Mononuclear cell (primary cell): ENCODE measurements at regions not wholly inside any gene's neighbourhood (a gene's known extent, or its start where the extent isn't known, plus 50 kb on each side); places are given as distances from the start of the nearest gene placed in this dataset.
"Not testable (repeated sequence)": the region's sequence is repeated elsewhere in the genome, so short reads cannot be mapped to it uniquely, and the experiment has no call there.

Experiments
- H3K27me3 ChIP-seq: 2 replicates; pipeline ENCODE4 v1.6.0; 2011; ENCODE audit warnings: low read length, control low read depth; ENCODE audit not compliant: insufficient read depth
- H3K4me1 ChIP-seq: 2 replicates; pipeline ENCODE4 v1.5.1; 2011; ENCODE audit warnings: mild to moderate bottlenecking, low read length, control low read depth; ENCODE audit not compliant: insufficient read depth
- H3K4me3 ChIP-seq: 2 replicates; pipeline ENCODE4 v1.5.1; 2011; ENCODE audit warnings: mild to moderate bottlenecking, low read length, moderate library complexity
- H3K9me3 ChIP-seq: 2 replicates; pipeline ENCODE4 v1.5.1; 2011; ENCODE audit warnings: low read depth, mild to moderate bottlenecking, control low read depth, low read length

DNA sequence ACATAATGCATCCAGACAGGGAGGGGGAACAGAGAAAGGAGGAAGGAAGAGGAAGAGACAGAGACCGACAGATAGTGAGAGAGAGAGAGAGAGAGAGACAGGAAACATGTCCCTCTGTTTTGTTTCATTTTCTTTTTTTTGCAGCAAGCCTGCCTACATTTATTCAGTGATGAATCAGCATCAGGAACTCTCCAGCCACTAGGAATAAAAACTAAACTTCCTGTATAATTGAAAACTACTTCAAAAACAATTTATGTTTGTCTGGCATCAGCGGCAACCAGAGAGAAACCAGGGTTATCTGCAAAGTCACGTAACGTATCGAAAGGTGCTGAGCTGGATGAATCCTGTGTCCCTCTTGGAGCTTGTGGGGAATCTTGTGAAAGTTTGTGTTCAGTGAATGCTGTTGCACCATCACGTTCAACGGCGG lies 148.6 kb upstream of the SOX21 start:
- Histone ChIP-seq H3K4me3 (peak overlapping the region; percentile 31), H3K4me1 (peaks cover 18% of the 10 kb centered on the region), H3K27me3 (no peaks in the 10 kb centered on the region), H3K9me3 (no peaks in the 10 kb centered on the region)

DNA sequence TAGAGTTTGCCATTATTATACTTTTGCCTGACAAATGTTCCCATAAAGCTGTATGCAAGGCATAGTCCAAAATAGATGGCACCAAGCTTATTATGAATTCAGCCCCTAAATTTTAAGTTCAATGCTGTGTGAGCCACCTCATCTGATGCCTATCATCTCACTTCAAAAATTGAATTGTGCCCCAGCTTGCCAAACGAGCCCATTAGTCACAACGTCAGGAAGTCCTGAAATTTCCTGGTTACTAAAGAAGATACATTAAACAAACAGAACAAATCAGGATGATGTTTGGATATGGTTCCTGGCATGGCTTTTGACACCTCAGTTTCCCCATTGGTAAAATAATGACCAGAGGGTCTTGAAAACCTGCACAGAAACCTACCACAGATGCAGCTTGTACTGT lies 147.5 kb upstream of the SOX21 start:
- no peak overlapping the region for H3K4me3 ChIP-seq
- no peaks in the 10 kb centered on the region for H3K9me3 ChIP-seq
- no peaks in the 10 kb centered on the region for H3K27me3 ChIP-seq
- H3K4me1 ChIP-seq = peaks cover 18% of the 10 kb centered on the region

DNA sequence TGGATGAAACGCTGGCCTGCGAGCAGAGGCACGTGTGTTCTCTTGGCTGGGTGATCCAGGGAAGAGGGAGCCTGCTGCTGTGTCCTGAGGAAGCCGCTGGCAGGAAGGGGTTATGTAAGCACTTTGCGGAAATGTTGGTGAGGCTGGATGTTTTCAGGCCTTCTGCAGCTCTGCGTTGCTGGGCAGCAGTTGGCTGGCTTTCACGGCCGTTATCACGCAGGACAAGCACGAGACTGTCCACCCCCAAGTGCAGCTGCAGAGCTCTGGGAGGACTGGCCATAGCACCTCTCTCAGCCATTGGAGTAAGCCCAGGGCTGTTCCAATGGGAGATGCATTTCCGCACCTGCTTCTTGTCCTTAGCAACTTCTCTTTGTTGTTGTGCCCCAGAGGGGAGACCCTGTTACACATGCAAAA lies 146.9 kb upstream of the SOX21 start:
- H3K9me3 ChIP-seq = no peaks in the 10 kb centered on the region
- H3K27me3 ChIP-seq = no peaks in the 10 kb centered on the region
- H3K4me3 ChIP-seq = no peak overlapping the region
- H3K4me1 ChIP-seq = peaks cover 18% of the 10 kb centered on the region

DNA sequence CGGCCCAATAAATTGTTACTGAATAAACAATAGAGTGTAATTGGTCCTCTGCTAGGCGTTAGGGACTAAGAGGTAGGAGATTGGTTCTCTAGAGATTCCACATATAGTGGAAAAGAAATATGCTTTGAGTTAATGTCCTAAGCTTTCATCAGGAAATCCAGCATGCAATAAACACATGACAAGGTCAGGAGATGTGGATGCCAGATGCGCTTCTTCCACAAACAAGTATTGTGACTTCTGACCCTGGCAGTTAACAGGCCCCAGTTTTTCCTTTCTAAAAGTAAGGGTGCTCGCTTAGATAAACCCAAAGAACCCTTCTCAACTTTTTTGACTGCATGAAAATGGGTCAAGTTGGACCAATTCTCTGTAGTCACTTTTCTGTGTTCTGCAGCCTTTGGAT lies 146.5 kb upstream of the SOX21 start:
- Histone ChIP-seq H3K4me3 (no peak overlapping the region), H3K9me3 (no peaks in the 10 kb centered on the region), H3K27me3 (no peaks in the 10 kb centered on the region), H3K4me1 (peaks cover 18% of the 10 kb centered on the region)

DNA sequence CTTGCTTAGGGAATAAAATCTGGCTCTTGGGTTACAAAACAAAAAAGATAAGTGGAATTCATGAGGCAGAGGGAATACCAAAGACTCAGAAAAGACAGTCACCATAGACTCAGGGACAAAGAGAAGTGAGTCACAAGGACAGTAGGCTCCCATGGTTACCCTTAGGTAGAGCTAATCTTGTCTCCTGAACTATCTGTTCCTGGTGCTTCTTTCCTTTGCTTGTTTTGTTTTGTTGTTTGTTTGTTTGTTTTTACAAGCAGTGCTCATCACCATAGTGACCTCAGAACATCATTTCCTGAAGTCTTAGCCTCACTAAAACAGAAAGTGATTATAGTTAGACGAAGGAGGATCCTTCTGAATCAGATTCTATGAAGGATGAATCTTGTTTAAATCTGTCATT lies 142.3 kb upstream of the SOX21 start:
- Histone ChIP-seq H3K4me3 (no peak overlapping the region), H3K9me3 (no peaks in the 10 kb centered on the region), H3K27me3 (no peaks in the 10 kb centered on the region), H3K4me1 (peaks cover 7% of the 10 kb centered on the region)

DNA sequence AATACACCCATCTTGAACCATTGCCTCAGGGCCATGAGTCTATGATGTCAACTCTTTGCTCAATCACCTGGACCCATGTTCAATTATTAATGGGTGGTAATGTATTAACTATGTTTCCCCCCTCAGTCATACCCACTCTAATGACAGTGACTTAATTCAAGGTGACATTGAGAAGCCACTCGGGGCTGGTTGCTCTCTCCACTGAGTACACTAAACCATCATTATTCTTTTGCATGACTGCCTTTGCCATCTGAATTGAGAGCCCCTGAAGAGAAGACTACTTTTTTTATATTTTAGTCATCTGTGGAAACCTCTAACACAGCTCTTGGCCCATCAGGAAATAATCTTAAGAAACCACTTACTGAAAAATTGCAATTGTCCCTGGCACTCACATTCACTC lies 139.2 kb upstream of the SOX21 start:
- H3K27me3 ChIP-seq = no peaks in the 10 kb centered on the region
- H3K9me3 ChIP-seq = no peaks in the 10 kb centered on the region
- no peak overlapping the region for H3K4me3 ChIP-seq
- no peaks in the 10 kb centered on the region for H3K4me1 ChIP-seq

DNA sequence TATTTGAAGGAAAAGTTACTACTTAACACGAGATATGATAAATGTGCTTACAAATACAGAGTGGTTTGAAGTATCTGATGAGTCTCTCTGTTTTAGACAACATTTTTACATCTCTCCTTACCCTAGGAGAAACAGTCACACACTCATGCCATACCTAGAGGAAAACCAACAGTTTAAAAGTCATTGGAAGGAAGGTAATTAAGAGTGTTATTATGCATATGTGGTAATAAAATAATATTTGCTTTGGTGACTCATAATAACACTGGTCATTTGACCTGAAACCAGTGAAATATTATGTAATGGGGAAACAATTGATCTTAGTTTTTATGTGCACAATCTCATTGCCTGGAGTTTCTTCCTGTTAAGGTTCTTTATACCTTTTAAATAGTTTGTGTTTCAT lies 136.9 kb upstream of the SOX21 start:
- no peaks in the 10 kb centered on the region for H3K9me3 ChIP-seq
- H3K27me3 ChIP-seq = no peaks in the 10 kb centered on the region
- H3K4me3 ChIP-seq = no peak overlapping the region
- no peaks in the 10 kb centered on the region for H3K4me1 ChIP-seq

DNA sequence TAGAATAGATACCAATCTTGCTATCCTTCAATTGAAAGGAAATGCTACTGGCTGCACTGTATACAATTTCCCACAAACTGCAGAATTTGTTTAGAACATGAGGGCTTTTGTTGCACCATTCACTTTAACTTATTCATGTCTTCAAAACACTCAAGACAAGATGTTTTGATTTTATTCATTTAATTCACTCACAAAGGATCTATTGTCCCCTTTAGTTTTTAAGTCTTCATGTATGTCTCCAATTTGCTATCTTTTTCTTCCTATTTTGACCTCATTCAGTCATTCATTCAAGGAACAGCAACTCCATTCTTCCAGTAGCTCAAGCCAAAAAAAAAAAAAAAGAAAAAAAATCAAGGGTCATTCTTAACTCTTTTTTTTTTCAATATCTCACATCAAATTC lies 130.6 kb upstream of the SOX21 start:
- no peaks in the 10 kb centered on the region for H3K27me3 ChIP-seq
- no peak overlapping the region for H3K4me3 ChIP-seq
- no peaks in the 10 kb centered on the region for H3K4me1 ChIP-seq
- H3K9me3 ChIP-seq = no peaks in the 10 kb centered on the region

DNA sequence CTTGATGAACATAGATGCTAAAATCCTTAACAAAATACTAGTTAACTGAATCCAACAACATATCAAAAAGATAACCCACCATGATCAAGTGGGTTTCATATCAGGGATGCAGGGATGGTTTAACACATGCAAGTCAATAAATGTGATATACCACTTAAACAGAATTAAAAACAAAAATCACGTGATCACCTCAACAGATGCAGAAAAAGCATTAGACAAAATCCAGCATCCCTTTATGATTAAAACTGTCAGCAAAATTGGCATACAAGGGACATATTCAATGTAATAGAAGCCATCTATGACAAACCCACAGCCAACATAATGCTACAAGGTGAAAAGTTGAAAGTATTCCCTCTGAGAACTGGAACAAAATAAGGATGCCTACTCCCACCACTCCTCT lies 124.7 kb upstream of the SOX21 start:
- not testable (repeated sequence) for H3K4me1 ChIP-seq, H3K27me3 ChIP-seq, H3K9me3 ChIP-seq, H3K4me3 ChIP-seq

DNA sequence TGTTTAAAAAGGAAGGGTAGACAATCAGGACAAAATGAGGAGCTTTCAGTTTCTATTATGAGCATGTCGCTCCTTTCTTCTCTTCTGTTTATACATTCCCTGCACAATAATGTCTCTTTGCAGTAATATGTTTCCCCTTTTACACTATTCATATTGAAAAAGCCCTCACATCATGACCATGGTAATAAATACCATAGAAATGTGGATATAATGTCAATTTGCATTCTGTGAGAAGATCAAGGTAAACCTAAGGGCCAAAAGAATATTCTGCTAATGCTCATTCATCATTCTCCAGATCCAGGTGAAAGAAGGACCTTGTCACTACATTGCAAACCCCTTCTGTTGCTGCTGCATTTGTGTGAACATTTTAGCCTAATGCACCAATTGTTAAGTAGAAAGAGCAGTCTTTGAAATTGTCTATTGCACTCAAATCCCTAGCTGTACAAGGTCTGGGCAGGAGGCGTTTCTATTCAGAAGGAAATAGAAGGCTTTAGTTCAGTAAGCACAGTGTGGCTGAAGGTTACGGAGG lies 117.6 kb upstream of the SOX21 start:
- Histone ChIP-seq H3K4me1 (no peaks in the 10 kb centered on the region), H3K27me3 (no peaks in the 10 kb centered on the region), H3K4me3 (no peak overlapping the region)

DNA sequence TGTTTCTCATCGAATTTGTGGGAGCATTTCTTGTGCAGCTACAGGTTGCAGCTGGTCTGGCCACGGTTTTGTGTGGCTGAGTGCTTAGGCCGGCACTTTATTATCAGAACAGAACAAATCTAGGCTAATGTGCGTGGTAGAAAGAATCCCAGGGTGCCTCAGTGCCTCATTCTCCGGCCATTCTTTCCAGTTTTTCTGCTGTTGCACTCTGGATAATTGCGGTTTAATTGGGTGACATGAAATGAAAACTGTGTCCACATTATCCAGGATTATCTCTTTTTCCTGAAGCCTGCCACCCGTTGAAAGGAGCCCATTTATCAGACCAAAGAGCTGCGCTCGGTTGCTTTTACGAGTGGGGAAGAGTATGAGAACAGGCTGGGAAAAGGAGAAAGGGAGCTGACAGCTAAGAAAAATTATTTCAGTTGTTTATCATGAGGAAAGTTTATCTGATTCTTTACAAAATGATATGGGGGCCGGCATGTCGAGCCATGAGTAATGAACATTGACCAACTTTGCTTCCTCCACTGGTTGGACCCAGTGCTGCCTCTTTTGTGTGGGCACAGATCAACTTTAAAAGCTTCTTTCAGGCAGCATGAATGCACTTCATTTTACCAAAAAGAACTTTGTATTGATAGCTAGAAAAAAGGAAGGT lies 117.0 kb upstream of the SOX21 start:
- Histone ChIP-seq H3K27me3 (no peaks in the 10 kb centered on the region), H3K9me3 (no peaks in the 10 kb centered on the region), H3K4me1 (no peaks in the 10 kb centered on the region), H3K4me3 (no peak overlapping the region)

More for the DNA sequence above, 117.6 kb upstream of the SOX21 start:
- no peaks in the 10 kb centered on the region for H3K9me3 ChIP-seq

DNA sequence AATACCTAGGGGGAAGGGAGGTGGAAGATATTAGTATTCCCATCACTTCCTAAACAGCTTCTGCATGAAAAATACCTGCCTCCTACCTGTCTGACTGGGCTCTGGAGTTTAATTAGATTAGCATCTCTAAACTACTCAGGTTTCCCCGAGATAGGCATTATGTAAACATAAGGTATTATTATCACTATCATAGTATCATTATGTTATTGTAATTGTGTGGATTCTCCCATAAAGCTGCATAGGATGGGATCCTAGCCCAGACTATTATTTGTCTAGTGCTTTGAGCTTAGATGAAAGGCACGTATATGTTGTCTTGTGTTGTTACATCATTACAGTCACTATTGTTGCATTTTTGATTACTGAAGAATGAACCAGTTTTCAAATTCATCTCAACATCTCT lies 115.2 kb upstream of the SOX21 start:
- H3K9me3 ChIP-seq = no peaks in the 10 kb centered on the region
- H3K4me1 ChIP-seq = no peaks in the 10 kb centered on the region
- no peaks in the 10 kb centered on the region for H3K27me3 ChIP-seq
- H3K4me3 ChIP-seq = no peak overlapping the region

DNA sequence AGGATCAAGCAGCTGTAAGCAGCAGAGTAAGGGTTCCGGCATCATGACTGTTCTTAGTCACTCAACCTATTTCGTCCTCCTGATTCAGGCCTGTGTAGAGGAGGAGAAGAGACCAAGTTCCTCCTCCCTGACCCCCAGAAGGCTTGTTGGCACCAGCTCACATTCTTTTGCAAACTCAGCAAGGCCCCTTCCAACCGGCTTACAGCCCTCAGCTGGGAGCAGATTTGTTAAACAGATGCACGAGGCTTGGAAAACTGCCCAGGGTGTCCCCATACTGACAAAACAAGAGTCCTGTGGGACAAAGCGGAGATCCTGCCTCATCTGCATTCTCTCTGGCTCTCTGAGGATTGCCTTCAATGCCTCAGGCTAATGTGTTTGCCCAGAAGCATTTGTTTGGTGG lies 113.2 kb upstream of the SOX21 start:
- Histone ChIP-seq H3K27me3 (no peaks in the 10 kb centered on the region), H3K9me3 (no peaks in the 10 kb centered on the region)

DNA sequence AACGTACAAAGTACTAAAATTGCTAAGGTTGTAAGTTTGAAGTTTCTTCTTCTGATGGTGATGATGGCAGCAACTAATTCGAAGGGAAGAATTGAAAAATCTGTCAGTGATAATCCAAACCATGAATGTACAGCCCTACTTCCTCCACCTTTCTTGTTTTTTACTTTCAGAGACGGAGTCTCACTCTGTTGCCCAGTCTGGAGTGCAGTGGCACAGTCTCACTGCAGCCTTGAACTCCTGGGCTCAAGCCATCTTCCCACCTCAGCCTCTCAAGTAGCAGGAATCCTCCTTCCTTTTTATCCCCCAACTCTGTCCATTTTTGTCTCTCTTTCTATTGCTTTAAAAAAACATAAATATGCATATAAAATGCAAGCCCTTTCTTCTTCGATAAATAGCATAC lies 112.3 kb upstream of the SOX21 start:
- Histone ChIP-seq H3K4me1 (no peaks in the 10 kb centered on the region), H3K4me3 (no peak overlapping the region), H3K9me3 (no peaks in the 10 kb centered on the region), H3K27me3 (no peaks in the 10 kb centered on the region)

More for the DNA sequence above, 113.2 kb upstream of the SOX21 start:
- Histone ChIP-seq H3K4me1 (no peaks in the 10 kb centered on the region), H3K4me3 (no peak overlapping the region)

DNA sequence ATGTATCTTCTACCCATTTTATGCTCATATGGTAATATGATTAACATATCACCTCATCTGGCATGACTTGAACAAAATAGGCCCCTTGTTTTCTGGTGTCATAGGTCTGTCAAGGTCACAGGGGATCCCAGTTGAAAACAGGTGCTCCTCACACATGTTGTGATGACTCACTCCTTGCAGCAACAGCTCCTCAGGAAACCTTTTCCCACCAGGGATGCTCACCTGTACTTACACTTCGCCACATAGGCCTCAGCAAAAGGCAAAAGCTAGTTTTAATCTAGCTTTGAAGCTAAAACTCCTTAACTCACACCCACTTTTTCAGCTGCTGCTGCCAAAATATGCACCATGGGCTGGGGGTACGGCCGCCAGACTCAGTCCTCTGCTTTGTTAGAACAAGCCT lies 110.0 kb upstream of the SOX21 start:
- no peaks in the 10 kb centered on the region for H3K9me3 ChIP-seq
- no peak overlapping the region for H3K4me3 ChIP-seq
- no peaks in the 10 kb centered on the region for H3K27me3 ChIP-seq
- no peaks in the 10 kb centered on the region for H3K4me1 ChIP-seq

DNA sequence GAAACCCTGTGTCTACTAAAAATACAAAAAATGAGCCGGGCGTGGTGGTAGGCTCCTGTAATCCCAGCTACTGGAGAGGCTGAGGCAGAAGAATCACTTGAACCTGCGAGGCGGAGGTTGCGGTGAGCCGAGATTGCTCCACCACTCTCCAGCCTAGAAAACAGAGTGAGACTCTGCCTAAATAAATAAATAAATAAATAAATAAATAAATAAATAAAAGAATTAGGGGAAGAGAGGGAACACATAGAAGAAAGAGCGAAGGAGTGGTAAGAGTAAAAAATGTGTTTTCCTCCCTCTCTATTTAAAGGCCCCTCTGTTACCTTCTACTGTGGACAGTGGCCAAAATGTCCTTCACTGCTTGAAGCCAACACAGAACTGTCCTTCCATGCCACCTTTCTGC lies 103.9 kb upstream of the SOX21 start:
- H3K4me3 ChIP-seq = no peak overlapping the region
- H3K4me1 ChIP-seq = no peaks in the 10 kb centered on the region
- no peaks in the 10 kb centered on the region for H3K27me3 ChIP-seq
- H3K9me3 ChIP-seq = no peaks in the 10 kb centered on the region
